HT1080 (cell line): ENCODE measurements at regions not wholly inside any gene's neighbourhood (a gene's known extent, or its start where the extent isn't known, plus 50 kb on each side); places are given as distances from the start of the nearest gene placed in this dataset.
A peak's percentile ranks its signal among the peaks of the same experiment; 100 is the strongest.
"Not testable (repeated sequence)": the region's sequence is repeated elsewhere in the genome, so short reads cannot be mapped to it uniquely, and the experiment has no call there.

Experiments used
- DNase-seq: peaks from one replicate; pipeline ENCODE4 v3.0.0-alpha.2; 2015; ENCODE audit warnings: low read depth

GRCh38 chr16:65819136-65819898 is 547.2 kb upstream of the CDH5 start:
- DNase-seq: no peak

- DNase-seq: no peak
These were observed 548.7 kb upstream of the CDH5 start for GRCh38 chr16:65817799-65818198.

- DNase-seq: no peak
These were observed 549.4 kb upstream of the CDH5 start for GRCh38 chr16:65817066-65817465.

- DNase-seq: no peak
These were observed 549.9 kb upstream of the CDH5 start for GRCh38 chr16:65816556-65816955.

- no peak for DNase-seq
These were observed 550.8 kb upstream of the CDH5 start for GRCh38 chr16:65815707-65816106.

GRCh38 chr16:65813879-65814278 is 552.6 kb upstream of the CDH5 start:
- not testable (repeated sequence) for DNase-seq

GRCh38 chr16:65809627-65810026 is 556.9 kb upstream of the CDH5 start:
- no peak for DNase-seq

GRCh38 chr16:65808790-65809189 is 557.7 kb upstream of the CDH5 start:
- DNase-seq: no peak

GRCh38 chr16:65807858-65808257 is 558.6 kb upstream of the CDH5 start:
- no peak for DNase-seq

GRCh38 chr16:65805704-65806103 is 560.8 kb upstream of the CDH5 start:
- DNase-seq: not testable (repeated sequence)

GRCh38 chr16:65796481-65796880 is 570.0 kb upstream of the CDH5 start:
- DNase-seq: no peak

GRCh38 chr16:65794973-65795372 is 571.5 kb upstream of the CDH5 start:
- no peak for DNase-seq

- no peak for DNase-seq
These were observed 572.7 kb upstream of the CDH5 start for GRCh38 chr16:65793781-65794180.

GRCh38 chr16:65790768-65791167 is 575.7 kb upstream of the CDH5 start:
- no peak for DNase-seq

- no peak for DNase-seq
These were observed 577.1 kb upstream of the CDH5 start for GRCh38 chr16:65789161-65789945.

- DNase-seq: no peak
These were observed 577.9 kb upstream of the CDH5 start for GRCh38 chr16:65788434-65789140.

- no peak for DNase-seq
These were observed 578.6 kb upstream of the CDH5 start for GRCh38 chr16:65787921-65788320.

- DNase-seq: no peak
These were observed 579.6 kb upstream of the CDH5 start for GRCh38 chr16:65786916-65787315.

GRCh38 chr16:65783709-65784474 is 582.6 kb upstream of the CDH5 start:
- no peak for DNase-seq

GRCh38 chr16:65782611-65783600 is 583.6 kb upstream of the CDH5 start:
- peak; percentile 44 for DNase-seq
